Ammon's horn (tissue), 1 donor: ENCODE measurements at regions not wholly inside any gene's neighbourhood (a gene's known extent, or its start where the extent isn't known, plus 50 kb on each side); places are given as distances from the start of the nearest gene placed in this dataset.

Experiments used
- DNase-seq: peaks from one replicate; pipeline ENCODE4 v3.0.0-alpha.2; 2016; ENCODE audit warnings: low spot score

- DNase-seq = no peak
These were observed 149.1 kb upstream of the WDR11 start for GRCh38 chr10:120702032-120702431.

- DNase-seq = no peak
These were observed 145.9 kb upstream of the WDR11 start for GRCh38 chr10:120705309-120705708.

GRCh38 chr10:120710076-120710475, 141.1 kb upstream of the WDR11 start:
- DNase-seq = no peak

GRCh38 chr10:120711860-120712259, 139.3 kb upstream of the WDR11 start:
- no peak for DNase-seq

GRCh38 chr10:120713573-120714205, 137.5 kb upstream of the WDR11 start:
- DNase-seq = no peak

GRCh38 chr10:120715171-120715570, 136.0 kb upstream of the WDR11 start:
- peak; percentile 20 for DNase-seq

GRCh38 chr10:120719333-120719732, 131.8 kb upstream of the WDR11 start:
- no peak for DNase-seq

GRCh38 chr10:120727001-120727400, 124.2 kb upstream of the WDR11 start:
- DNase-seq = no peak

GRCh38 chr10:120729547-120729946, 121.6 kb upstream of the WDR11 start:
- no peak for DNase-seq

- no peak for DNase-seq
These were observed 119.1 kb upstream of the WDR11 start for GRCh38 chr10:120732067-120732466.

GRCh38 chr10:120732643-120733313, 118.4 kb upstream of the WDR11 start:
- DNase-seq = no peak

- DNase-seq = no peak
These were observed 116.6 kb upstream of the WDR11 start for GRCh38 chr10:120734483-120735078.

GRCh38 chr10:120735315-120735714, 115.8 kb upstream of the WDR11 start:
- DNase-seq = no peak

GRCh38 chr10:120735773-120736371, 115.3 kb upstream of the WDR11 start:
- peak; percentile 28 for DNase-seq

GRCh38 chr10:120736377-120736776, 114.8 kb upstream of the WDR11 start:
- no peak for DNase-seq

- no peak for DNase-seq
These were observed 112.5 kb upstream of the WDR11 start for GRCh38 chr10:120738658-120739057.

GRCh38 chr10:120741396-120741795, 109.8 kb upstream of the WDR11 start:
- DNase-seq = no peak

GRCh38 chr10:120742373-120742772, 108.8 kb upstream of the WDR11 start:
- no peak for DNase-seq

GRCh38 chr10:120744040-120744439, 107.1 kb upstream of the WDR11 start:
- DNase-seq = no peak

- no peak for DNase-seq
These were observed 105.0 kb upstream of the WDR11 start for GRCh38 chr10:120746001-120746777.

- no peak for DNase-seq
These were observed 102.6 kb upstream of the WDR11 start for GRCh38 chr10:120748519-120748918.

- DNase-seq = no peak
These were observed 102.1 kb upstream of the WDR11 start for GRCh38 chr10:120749072-120749471.
